HFF-Myc (cell line): ENCODE measurements at regions not wholly inside any gene's neighbourhood (a gene's known extent, or its start where the extent isn't known, plus 50 kb on each side); places are given as distances from the start of the nearest gene placed in this dataset.

Experiments used
- DNase-seq: peaks from one replicate; pipeline ENCODE4 v3.0.0-alpha.2; 2011; ENCODE audit warnings: low read depth; ENCODE audit errors: extremely low read depth
- H3K4me3 ChIP-seq: replicated peaks from 2 replicates; pipeline ENCODE4 v1.5.1; 2011; ENCODE audit warnings: low read depth, mild to moderate bottlenecking, control low read depth, low read length
- CTCF ChIP-seq: IDR thresholded peaks from 2 replicates; pipeline ENCODE4 v1.5.1; 2012; ENCODE audit warnings: mild to moderate bottlenecking, low read depth, low read length, control low read depth; ENCODE audit errors: missing control alignments

- no peak for DNase-seq
- H3K4me3 ChIP-seq: no peak overlapping the region
- no peak for TF ChIP-seq CTCF
Measured at GRCh38 chr13:40477623-40478608, 188.5 kb downstream of the FOXO1 start.

- H3K4me3 ChIP-seq: no peak overlapping the region
- no peak for DNase-seq
- no peak for TF ChIP-seq CTCF
Measured at GRCh38 chr13:40478775-40479174, 187.7 kb downstream of the FOXO1 start.

GRCh38 chr13:40479196-40479845, 187.1 kb downstream of the FOXO1 start:
- DNase-seq: no peak
- no peak for TF ChIP-seq CTCF
- no peak overlapping the region for H3K4me3 ChIP-seq

GRCh38 chr13:40480012-40480914, 186.2 kb downstream of the FOXO1 start:
- TF ChIP-seq CTCF: no peak
- no peak for DNase-seq
- no peak overlapping the region for H3K4me3 ChIP-seq

GRCh38 chr13:40480915-40481516, 185.4 kb downstream of the FOXO1 start:
- TF ChIP-seq CTCF: no peak
- H3K4me3 ChIP-seq: no peak overlapping the region
- no peak for DNase-seq

GRCh38 chr13:40483601-40484000, 182.8 kb downstream of the FOXO1 start:
- DNase-seq: no peak
- no peak for TF ChIP-seq CTCF
- no peak overlapping the region for H3K4me3 ChIP-seq
